NCI-H446 (cell line): ENCODE measurements at regions not wholly inside any gene's neighbourhood (a gene's known extent, or its start where the extent isn't known, plus 50 kb on each side); places are given as distances from the start of the nearest gene placed in this dataset.
"Not testable (repeated sequence)": the region's sequence is repeated elsewhere in the genome, so short reads cannot be mapped to it uniquely, and the experiment has no call there.

Experiments used
- DNase-seq, 2 experiments: peaks; one replicate each; lab custom pipeline; 2025; lab: John Stamatoyannopoulos, UW

DNA sequence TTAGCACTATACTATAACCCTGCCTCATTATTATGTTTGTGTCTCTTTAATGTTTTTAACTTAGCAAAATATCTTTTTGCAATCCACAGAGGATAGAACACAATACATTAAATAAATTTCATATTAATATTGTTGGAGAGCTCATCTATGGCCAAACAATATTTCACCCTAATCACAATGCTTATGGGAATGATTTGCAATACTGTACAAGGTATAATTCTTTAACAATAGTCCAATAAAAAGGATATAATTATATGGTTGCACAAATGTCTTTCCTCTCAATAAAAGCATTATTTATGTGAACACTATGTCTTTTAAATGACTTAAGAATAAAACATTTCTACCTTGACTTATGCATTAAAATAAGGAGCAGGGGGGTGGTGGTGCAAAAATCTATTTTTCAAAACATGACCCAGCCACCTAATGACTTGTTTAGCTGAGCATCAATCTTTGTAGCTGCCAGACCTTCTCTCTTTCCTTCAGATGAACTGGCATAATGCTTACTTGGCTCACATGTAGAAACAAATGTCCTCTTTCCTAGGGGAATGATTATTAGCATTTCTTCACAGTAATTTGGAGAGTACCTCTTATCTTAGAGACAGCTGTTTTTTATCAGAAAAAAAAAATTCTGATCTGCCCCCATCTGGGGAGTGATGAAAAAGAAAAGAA, 1933.6 kb upstream of the LRRTM1 start:
- DNase-seq = no peak

DNA sequence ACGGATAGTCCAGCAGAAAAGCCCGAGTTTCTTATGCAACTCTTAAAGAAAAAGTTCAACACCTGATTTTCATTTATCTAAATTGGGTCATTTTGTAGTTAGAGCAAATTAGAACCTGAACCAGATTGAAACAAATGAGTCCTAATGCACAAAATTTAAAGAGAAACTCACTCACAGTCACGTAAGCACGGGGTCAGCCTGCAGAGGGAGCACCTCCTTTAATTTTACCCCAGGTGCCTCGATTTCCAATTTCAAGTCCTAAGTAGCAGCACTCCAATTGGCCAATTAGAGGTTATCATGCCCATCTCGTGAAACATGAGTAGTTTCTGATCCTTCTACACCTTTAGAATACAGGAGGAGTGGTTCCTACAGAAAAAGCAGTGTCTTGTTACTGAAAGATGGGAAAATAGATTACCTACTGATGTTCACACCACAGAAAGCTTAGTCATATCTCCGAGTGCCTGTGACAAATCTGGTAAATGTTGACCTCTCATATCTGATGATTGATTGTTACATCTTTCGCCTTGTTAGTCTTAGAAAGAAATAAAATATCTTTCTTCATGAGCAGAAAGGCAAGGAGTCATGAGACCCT, 1929.8 kb upstream of the LRRTM1 start:
- no peak for DNase-seq

DNA sequence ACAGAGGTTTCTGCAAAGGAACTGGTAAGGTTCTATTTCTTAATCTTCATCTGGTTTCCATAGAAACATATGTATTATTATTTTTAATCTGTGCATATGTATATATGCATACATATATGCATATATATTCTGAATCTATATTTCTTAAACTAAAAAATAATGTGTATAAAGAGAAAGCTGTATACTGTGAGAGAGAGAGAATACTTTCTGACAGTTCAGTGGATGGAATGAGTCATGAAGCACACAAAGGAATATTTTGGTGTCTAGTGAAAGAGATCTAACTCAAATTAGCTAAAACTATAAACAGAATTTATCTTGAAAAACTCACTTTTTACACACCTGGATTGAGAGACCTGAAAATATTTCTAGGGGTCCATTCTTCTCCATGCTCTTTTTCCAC, 1929.3 kb upstream of the LRRTM1 start:
- no peak for DNase-seq

DNA sequence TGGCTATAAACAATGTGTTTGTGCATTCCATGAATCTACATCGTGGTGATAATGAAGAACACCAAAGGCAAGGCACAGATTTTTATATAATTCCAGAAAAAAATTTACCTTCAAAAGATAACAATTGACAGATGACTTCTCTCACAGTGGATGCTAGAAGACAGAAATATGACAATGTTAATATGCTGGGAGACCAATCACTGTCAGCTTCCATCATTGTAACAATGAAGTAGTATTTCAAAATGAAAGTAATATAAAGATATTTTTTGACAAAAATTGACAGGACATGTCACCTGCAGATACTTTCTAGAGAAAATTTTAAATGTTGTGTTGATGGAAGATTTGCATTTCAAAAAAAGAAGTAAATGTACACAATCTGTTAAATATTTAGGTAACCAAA, 1925.9 kb upstream of the LRRTM1 start:
- no peak for DNase-seq

DNA sequence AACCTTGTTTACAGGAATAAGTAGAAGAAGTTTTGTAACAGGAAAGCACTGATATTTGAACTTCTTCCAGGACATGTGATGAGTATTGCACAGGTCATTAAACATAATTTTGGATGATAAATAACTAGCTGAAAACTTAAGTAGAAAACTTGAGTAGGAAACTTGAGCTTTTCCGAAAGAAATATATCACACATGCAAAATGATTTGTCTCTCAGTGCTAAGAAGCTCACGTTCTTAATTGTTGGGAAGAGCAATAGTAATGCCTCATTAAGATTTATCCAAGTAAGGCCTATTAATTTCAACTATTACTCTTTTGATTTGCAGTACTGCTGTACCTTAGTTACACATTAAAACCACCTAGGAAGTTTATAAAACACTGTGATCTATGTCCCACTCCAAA, 1921.9 kb upstream of the LRRTM1 start:
- DNase-seq = no peak

DNA sequence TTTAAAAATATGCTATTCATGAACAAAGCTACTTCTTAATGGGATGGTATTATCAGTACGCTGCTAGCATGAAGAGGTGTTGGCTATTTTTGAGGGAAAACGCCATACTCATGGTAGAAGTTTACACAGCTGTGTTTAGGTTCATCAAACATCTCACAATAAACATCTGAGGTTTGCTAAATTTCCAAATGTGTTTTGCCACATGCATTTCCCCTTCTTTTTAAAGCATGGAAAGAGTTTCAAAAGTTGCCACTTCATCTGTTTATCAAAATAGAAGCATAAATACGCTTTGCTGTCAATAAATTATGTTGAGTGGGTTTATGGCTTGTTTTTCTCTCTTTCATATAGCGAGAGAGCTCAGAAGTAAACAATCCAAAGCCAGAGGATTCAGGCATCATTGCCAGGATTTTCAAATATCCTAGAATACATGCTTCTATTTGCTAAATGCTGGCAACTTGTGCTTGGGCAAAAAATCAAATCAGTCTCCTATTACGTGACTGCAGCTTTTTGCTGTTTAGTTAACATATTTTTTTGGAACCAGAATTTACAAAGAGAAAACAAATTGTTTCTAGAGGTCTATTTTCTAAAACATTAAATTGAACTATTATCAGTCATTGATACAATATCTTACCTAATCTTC, 1919.9 kb upstream of the LRRTM1 start:
- DNase-seq = no peak

DNA sequence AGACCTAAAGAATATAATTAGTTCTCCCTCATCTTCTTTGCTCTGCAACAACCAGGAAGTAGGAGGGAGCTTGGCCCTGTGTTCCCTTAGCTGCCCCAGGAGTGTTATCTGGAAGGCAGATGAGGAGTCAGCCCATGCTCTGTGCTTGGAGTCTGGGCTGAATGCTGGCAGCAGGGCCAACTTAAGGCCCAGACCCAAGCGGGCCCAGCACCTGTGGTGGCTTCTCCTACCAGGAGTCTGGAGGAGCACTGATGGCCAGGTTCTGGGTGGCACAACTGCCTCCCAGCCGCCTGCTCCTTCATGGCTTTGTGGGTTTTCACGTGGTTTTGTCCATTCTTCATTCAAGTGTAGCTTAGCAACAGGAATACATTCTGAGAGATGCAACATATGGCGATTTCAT, 1910.7 kb upstream of the LRRTM1 start:
- no peak for DNase-seq

DNA sequence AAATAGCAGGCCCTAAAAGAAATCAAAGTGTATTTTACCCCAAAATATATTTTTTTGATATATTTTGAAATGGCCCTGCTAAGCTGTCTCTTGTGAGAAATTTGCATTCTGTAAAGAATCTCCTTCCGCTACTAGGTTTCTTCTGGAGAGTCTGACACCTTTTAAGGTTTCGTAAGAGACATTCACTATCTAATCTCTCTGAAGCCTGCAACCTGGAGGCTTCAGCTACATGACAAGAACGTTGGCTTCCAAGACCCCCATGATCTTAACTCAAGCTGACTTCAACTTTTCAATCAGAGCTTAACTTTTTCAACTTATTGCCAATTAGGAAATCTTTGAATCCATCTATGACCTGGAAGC, 1894.9 kb upstream of the LRRTM1 start:
- DNase-seq = no peak

DNA sequence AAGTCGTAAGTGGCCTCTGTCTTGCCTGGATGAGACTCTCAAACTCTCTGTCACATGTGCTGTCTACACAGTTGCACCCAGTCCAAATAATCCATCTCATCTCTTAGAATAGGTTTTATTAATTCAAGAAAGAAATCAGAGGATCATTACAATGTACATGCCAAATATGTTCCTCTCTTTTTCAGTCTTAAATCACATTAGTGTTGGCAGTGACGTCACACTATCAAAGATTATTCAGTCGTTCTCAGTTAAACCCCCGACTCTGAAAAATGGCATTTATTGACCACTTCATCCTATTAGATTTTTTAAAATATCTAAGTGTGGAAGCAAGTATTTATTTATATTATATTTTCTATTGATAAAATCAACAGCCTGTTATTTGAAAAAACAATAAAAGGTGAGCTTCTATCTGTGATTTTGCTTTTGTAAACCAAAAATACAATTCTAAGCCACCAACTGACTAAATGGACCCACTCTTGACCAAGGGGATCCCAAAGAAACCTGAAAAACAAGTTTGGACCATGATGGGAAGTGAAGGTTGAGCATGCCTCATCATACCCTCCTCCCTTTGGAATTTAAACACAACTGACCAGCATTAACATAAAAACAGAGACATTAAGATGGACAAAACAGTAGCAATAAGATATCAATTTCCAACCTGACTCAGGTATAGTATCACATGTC, 1894.4 kb upstream of the LRRTM1 start:
- no peak for DNase-seq

DNA sequence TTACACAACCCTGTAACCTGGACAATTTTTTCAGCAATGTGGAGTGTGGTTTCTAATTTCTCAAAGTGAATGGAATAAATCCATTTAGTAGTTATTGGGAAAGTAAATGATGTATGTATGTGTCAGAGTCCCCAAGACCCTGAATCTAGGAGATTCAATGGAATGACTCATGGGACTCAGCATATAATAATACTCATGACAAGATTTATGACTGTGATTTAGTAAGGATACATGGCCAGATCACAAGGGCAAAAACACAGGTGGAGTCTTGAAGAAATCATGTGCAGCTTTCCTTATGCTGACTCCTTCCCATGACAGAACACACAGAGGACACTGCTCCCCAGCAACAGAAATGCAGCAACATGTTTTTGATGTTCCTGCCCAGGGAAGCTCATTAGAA, 1877.7 kb upstream of the LRRTM1 start:
- DNase-seq = no peak

DNA sequence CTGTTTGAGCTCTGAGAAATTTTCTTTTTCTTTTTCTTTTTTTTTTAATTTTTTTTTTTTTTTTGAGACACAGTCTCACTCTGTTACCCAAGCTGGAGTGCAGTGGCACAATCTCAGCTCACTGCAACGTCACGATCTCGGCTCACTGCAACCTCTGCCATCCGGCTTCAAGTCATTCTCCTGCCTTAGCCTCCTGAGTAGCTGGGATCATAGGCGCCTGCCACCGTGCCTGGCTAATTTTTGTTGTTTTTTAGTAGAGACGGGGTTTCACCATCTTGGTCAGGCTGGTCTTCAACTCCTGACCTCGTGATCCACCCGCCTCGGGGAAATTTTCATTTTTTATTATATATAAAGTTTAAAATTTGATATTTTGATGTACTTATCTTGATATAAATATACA, 1870.7 kb upstream of the LRRTM1 start:
- DNase-seq = not testable (repeated sequence)

DNA sequence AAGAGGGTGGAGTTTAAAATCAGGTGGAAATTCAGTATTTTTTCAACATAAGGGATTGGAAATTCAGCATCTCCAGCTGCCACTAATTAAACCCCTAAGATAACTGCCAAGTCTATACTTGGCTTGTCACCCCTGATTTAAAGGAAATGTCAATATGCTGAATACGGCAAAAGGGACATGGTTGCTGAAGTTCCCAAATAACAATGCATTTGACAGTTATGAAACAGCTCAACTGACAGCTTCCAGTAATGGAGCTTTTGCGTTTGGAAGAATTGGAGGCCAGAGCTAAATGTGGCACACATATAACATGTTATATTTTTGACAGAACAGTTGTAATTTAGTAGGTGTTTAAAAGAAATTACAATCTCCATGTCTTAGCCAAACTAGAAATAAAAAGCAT, 1867.9 kb upstream of the LRRTM1 start:
- DNase-seq = no peak

DNA sequence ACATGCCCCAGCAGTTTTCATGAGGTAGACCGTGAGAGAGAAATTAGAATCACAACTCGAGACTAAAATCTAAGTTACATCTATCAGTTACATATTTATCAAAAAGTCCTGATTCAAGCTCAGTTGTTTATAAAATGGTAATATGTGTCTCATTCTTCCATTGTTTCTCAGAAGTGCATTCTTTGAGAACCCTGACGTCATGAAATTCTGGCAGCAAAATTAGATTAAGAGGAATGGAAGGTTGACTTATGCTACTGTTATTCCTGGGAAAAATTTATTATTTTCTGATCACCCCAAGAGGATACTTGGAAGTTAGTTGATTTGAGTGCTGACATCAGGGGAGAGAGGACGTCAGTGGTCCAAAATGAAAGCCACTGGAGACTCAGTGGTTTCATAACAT, 1864.8 kb upstream of the LRRTM1 start:
- no peak for DNase-seq

DNA sequence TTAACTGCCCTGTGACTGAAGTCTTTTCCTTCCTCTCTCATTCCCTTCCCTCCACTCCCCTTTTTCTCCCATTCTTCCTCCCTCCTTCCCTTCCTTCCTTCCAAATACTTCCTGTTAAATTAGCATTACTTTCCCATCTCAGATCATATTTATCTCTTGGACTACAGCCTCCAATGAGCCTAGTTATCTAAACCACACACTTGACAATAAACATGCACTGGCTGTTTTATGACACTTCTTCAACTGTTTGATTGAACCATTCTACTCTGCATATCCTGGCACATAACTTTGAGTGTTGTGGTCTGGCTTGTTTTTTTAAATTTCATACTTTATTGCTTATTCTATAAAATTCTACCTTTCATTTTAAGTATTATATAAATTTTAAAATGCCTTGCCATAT, 1860.8 kb upstream of the LRRTM1 start:
- DNase-seq = no peak

DNA sequence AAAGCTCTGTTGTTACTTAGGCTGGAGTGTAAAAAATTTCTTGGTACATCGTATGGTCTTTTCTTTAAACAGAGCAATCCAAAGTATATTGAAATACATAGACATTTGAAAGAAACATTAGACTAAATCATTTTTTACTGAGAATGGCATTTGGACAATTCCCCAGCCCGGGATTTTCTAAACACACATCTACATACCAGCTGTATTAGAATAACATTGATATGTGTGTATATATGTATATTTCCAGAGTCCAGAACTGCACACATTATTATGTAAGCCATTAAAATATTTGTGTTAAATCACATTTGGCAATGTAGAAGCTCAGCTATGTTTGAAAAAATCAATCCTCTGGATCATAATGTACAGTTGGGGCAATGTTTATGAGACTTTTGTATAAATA, 1853.6 kb upstream of the LRRTM1 start:
- DNase-seq = no peak

DNA sequence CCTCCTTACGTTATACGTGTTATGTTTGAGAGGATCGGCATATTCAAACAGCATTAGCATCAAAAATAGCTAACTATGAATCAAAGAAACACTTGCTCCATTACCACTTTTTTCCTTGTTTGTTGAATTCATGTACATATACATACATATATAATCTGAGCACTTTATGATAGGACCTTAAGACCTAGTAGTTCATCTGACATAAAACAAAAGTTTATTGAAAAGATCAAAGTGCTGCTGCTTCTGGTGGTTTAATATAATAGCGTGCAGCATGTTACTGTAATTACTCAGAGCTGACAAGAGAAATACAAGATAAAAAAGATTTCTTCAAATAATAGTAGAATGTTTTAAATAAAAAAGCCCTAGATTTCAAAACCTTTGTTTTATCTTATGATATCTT, 1850.9 kb upstream of the LRRTM1 start:
- DNase-seq = no peak

DNA sequence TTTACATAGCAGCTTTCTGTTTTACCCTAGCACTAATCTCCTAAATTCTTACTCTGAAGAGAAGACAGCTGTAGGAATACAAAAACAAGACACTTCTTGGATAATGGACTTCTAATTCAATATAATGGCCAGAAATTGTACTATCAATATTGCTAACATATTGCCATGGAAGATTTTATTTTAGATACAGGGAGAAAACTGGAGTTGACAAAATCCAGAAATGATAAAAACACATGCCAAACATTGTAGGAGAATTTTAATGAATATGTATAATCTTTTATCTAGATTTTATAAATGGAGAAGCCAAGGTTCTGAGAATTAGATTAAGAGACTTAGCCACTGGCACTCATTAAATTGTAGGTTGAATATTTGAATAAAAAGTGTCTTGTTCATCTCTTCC, 1838.8 kb upstream of the LRRTM1 start:
- no peak for DNase-seq

DNA sequence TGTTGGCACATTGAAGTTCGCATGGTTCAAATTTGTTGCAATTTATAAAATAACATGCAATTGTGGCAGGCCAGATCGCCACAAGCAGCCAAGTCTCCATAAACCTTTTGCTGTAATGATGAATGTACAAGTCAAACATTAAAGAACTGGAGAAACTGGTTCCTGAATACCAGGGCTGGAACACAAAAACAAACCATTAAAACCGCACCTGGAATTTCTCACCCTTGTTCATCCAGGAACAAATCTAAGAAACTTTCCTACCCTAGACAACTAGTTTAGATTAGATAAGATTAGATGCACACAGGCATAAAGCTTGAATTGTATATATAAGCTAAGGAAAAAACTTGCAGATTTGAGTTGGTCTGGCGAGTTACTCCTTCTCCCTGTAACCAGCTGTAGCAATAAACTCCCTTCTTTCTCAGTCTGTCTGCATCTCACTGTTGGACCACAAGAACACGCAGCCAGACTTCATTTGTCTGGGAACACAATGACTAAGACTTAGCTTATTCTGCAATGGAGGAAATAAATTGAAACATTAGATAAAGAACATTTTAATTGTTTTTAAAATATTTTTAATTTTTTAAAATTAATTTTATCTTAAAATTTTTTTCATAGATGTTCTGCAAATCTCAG, 1835.5 kb upstream of the LRRTM1 start:
- no peak for DNase-seq

DNA sequence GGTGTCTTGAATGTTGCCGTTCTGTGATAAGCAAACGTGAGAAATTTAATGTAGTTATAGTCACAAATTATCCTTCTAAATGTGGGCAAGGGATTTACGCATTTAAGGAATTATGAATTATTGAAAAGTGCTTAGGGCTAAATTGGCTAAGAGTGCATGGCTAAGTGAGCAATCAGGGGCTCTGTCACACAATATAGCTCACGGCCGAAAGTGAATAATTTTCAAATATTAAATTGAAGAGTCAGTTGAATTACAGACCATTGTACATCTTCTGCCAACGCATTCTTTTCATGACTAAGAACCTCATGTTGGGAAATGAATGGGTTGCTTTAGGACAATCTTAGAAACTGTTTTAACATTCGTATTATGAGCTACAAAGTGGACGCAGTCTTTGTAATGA, 1832.9 kb upstream of the LRRTM1 start:
- DNase-seq = no peak

DNA sequence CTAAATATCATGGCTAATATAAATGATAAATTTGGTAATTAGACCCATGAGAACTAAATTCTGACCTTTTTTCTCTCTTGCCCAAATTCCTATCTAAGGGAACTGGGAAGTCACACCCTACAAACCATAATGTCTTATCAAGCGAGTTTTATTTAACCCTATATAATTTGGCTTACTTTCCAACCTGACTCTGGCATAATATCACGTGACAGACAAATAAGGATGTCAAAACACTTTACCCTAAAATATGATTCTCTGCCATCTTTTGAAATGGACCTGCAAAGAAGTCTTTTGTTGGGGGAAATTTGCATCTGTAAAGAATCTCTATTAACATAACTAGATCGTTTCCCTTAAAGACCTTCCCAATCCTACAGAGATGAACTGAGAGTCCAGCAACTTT, 1823.5 kb upstream of the LRRTM1 start:
- DNase-seq = no peak

DNA sequence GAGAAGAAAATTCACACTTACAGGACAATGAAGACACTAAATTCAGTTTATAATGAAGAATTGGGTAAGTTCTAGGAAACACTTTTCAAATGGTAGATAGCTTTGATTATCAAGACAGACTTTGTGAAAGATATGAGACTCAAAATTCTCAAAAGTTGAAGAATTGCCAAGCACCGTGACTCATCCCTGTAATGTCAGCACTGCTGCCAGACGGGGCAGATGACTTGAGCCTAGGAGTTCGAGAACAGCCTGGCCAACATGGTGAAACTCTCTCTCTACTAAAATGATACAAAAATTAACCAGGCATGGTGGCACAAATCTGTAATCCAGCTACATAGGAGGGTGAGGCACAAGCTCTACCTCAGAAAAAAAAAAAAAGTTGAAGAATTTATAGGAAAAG, 1820.1 kb upstream of the LRRTM1 start:
- DNase-seq = peak in 1 of 2 experiments; percentile 8

DNA sequence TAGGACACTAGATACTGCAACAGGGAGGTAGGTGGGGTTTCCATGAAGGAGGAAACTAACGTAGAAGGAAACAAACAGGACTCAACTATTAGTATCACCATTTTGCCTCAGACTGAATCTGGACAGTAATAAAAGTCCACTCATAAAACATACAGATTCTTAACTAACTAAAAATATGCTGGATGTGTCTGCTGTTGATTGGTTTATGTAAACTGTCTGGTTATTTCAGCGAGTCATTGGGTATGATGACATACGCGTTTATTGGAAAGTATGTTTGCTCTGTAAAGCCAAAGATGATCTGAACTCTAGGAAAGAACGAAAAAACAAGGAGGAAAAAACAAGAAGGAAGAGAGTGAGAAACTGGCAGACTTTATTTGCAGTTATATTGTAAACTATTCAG, 1816.1 kb upstream of the LRRTM1 start:
- DNase-seq = no peak

DNA sequence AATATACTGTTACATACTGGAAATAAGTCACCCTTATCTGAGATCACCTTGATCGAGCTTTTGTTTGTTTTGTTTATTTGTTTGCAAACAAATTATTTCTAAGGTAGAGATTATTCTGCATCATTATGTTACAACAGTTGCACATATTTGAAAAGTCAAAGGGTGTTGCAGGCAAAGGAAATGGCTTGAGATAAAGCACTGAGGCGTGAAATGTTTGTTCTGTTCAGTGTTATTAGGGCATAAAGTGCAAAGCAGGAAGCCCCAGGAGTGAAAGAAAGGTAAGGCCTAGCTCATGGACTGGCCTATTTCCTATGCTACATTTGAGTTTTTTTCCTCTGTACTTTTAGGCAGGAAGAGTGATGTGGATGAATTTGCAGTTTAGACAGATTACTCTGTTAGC, 1815.6 kb upstream of the LRRTM1 start:
- DNase-seq = no peak
